Tibial nerve (tissue), 4 donors: ENCODE measurements at regions not wholly inside any gene's neighbourhood (a gene's known extent, or its start where the extent isn't known, plus 50 kb on each side); places are given as distances from the start of the nearest gene placed in this dataset.

Experiments used
- DNase-seq, 2 donors: peaks; one replicate each; pipeline ENCODE4 v3.0.0-alpha.2; 2019; ENCODE audit warnings: low spot score in 2 of 2
- H3K27ac ChIP-seq, 4 donors: fragments of 200-600 bp; sonication (generic) in 3 of 4; one replicate each; pipeline ENCODE4 v1.5.1; 2017 to 2019; ENCODE audit warnings: mild to moderate bottlenecking in 1 of 4
- H3K27me3 ChIP-seq, 2 donors: fragments of 200-600 bp; sonication (generic) in 1 of 2; one replicate each; pipeline versions ENCODE4 v1.5.1 to v1.6.0; 2017 to 2019
- H3K36me3 ChIP-seq, 3 donors: fragments of 200-600 bp; sonication (generic); one replicate each; pipeline ENCODE4 v1.5.1; 2018 to 2019
- H3K4me1 ChIP-seq, 4 donors: fragments of 200-600 bp; sonication (generic) in 3 of 4; one replicate each; pipeline ENCODE4 v1.5.1; 2017 to 2019
- H3K4me3 ChIP-seq, 4 donors: fragments of 200-600 bp; sonication (generic) in 3 of 4; one replicate each; pipeline ENCODE4 v1.5.1; 2017 to 2019; ENCODE audit warnings: mild to moderate bottlenecking in 1 of 4, moderate library complexity in 1 of 4
- H3K9me3 ChIP-seq, 4 donors: fragments of 200-600 bp; sonication (generic) in 3 of 4; one replicate each; pipeline ENCODE4 v1.5.1; 2017 to 2019
- EP300 ChIP-seq, 2 donors: sonication (generic); formaldehyde crosslinking; IDR thresholded peaks; one replicate each; pipeline ENCODE4 v1.6.1; 2017; ENCODE audit warnings: antibody characterized with exemption in 2 of 2, mild to moderate bottlenecking in 1 of 2
- POLR2A ChIP-seq, 2 donors: fragments of 450-650 bp; IDR thresholded peaks; one replicate each; pipeline ENCODE4 v1.6.1; 2017; ENCODE audit warnings: antibody characterized with exemption in 2 of 2, mild to moderate bottlenecking in 2 of 2, moderate library complexity in 2 of 2
- WGBS, 2 donors: methylation state at CpG; one replicate each; pipeline ENCODE4 v1.1.5; 2018; 5-methylcytosine and 5-hydroxymethylcytosine counted together
- TF ChIP-seq, protein P1 (sequence below), 5 experiments: fragments of 200-600 bp in 3 of 5; fragments of 450-650 bp in 2 of 5; sonication (generic) in 3 of 5; IDR thresholded peaks; one replicate each; pipeline ENCODE4 v1.5.1; 2016 to 2019; ENCODE audit warnings: antibody characterized with exemption in 5 of 5, mild to moderate bottlenecking in 3 of 5, moderate library complexity in 2 of 5

DNA sequence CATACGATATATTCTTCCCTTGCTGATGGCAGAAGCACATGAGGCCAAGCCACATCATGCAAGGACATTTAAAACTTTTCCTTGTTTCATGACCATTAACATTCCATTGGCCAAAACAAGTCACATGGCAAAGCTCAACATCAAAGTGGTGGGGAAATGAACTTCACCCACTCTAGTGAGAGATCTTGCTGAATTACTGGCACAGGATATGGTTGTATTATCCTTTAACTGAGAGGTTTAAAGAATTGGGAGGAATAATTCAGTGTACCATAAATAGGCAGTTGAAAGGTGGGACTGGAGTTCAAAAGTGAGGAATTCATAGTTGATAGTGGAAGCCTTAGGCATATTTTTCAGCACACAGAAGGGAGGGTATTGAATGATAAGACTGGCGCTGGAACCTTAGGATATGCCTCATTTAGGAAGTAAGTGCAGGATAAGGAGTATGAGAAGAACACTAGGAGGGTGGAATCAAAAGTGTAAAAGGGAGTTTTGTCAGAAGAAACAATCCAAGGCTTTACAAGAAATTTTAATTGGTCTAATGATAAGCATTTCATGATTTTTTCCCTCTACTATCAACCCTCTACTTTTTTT, 398.8 kb downstream of the C12orf75 start:
- H3K9me3 ChIP-seq, result no peaks in the 10 kb centered on the region
- 68 to 87% methylated on average over 2 of the region's 2 CpGs for WGBS, 2 donors
- no peaks in the 10 kb centered on the region for H3K36me3 ChIP-seq
- no peak for DNase-seq
- TF ChIP-seq POLR2A (IDR thresholded peaks at IDR 0.05) (no peak), EP300 (IDR thresholded peaks at IDR 0.05) (no peak)
- TF ChIP-seq, protein P1, sequence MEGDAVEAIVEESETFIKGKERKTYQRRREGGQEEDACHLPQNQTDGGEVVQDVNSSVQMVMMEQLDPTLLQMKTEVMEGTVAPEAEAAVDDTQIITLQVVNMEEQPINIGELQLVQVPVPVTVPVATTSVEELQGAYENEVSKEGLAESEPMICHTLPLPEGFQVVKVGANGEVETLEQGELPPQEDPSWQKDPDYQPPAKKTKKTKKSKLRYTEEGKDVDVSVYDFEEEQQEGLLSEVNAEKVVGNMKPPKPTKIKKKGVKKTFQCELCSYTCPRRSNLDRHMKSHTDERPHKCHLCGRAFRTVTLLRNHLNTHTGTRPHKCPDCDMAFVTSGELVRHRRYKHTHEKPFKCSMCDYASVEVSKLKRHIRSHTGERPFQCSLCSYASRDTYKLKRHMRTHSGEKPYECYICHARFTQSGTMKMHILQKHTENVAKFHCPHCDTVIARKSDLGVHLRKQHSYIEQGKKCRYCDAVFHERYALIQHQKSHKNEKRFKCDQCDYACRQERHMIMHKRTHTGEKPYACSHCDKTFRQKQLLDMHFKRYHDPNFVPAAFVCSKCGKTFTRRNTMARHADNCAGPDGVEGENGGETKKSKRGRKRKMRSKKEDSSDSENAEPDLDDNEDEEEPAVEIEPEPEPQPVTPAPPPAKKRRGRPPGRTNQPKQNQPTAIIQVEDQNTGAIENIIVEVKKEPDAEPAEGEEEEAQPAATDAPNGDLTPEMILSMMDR (IDR thresholded peaks at IDR 0.05), result no peak
- H3K27me3 ChIP-seq, result no peaks in the 10 kb centered on the region
- H3K4me1 ChIP-seq, result no peaks in the 10 kb centered on the region
- no peak overlapping the region for H3K4me3 ChIP-seq
- H3K27ac ChIP-seq, result no peak overlapping the region

DNA sequence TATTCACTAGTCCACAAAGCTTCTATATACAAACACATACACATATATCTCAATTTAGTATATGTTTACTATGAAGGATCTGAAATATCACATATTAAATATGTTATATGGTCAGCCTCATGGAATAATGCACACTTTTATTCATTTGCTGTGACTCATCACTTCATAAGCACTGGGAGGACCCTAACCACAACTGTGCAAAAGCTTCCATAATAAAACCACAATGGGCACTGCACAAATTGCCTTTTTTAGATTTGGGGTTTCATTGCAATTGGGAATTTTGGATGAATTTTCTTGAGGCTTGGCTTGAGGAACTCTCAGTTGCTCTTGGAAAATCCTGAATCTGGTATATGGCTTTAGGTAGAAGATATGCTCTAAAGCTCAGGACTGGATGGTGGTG, 399.4 kb downstream of the C12orf75 start:
- Histone ChIP-seq H3K4me1 (no peaks in the 10 kb centered on the region), H3K27me3 (no peaks in the 10 kb centered on the region), H3K9me3 (no peaks in the 10 kb centered on the region), H3K27ac (no peak overlapping the region), H3K36me3 (no peaks in the 10 kb centered on the region), H3K4me3 (no peak overlapping the region)
- no peak for DNase-seq
- TF ChIP-seq, protein P1 (IDR thresholded peaks at IDR 0.05), result no peak
- TF ChIP-seq EP300 (IDR thresholded peaks at IDR 0.05) (no peak), POLR2A (IDR thresholded peaks at IDR 0.05) (no peak)

DNA sequence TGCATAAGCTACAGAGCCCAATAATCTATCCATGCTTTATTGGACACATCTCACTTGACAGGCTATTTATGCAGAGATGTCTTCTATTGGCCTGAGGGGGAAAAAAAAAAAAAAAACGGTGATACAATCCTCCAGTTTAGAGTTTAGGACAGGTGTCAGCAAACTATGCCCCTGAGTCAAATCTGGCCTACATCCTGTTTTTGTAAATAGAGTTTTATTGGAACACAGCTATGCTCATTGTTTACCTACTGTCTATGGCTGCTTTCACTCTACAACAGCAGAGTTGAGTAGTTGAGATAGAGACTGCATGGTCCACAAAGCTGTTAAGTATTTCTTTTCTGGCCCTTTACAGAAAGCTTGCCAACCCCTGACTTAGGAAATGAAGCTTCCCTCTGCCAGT, 403.1 kb downstream of the C12orf75 start:
- no peak overlapping the region for H3K27ac ChIP-seq
- H3K36me3 ChIP-seq, result no peaks in the 10 kb centered on the region
- 18 to 40% methylated on average over 1 of the region's 1 CpG for WGBS, 2 donors
- no peaks in the 10 kb centered on the region for H3K4me1 ChIP-seq
- H3K4me3 ChIP-seq, result no peak overlapping the region
- TF ChIP-seq POLR2A (IDR thresholded peaks at IDR 0.05), result no peak
- TF ChIP-seq EP300 (IDR thresholded peaks at IDR 0.05), result no peak
- TF ChIP-seq, protein P1 (IDR thresholded peaks at IDR 0.05), result no peak
- H3K27me3 ChIP-seq, result no peaks in the 10 kb centered on the region
- no peak for DNase-seq
- H3K9me3 ChIP-seq, result no peaks in the 10 kb centered on the region

DNA sequence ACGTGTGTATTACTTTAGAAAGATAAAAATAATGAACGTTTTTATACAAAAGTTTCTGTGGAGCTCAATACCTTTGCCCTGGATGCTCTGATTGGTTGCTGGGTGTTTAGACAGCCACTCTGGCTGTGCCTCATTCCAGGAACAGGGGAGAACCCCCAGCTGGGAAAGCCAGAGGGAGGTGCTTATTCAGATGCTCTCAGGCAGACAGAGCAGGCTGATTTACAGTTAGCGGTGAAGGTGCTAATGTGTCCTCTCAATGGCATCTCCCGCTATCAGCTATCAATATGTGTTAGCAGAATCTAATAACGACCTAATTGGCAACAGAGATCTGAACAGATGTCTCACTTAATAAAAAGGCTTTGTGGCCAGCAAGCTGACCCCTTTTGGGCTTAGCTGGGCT, 402.3 kb downstream of the NUAK1 start:
- no peak overlapping the region for H3K4me3 ChIP-seq
- no peaks in the 10 kb centered on the region for H3K9me3 ChIP-seq
- TF ChIP-seq, protein P1 (IDR thresholded peaks at IDR 0.05), result no peak
- no peak for TF ChIP-seq EP300 (IDR thresholded peaks at IDR 0.05)
- H3K27ac ChIP-seq, result peak overlapping the region in 1 of 4 donors; percentile 32
- WGBS, 2 donors, result 70 to 73% methylated on average over 5 of the region's 5 CpGs
- no peaks in the 10 kb centered on the region for H3K36me3 ChIP-seq
- H3K27me3 ChIP-seq, result no peaks in the 10 kb centered on the region
- peaks cover 0 to 7% (median 6%) of the 10 kb centered on the region in 4 donors for H3K4me1 ChIP-seq
- no peak for DNase-seq

DNA sequence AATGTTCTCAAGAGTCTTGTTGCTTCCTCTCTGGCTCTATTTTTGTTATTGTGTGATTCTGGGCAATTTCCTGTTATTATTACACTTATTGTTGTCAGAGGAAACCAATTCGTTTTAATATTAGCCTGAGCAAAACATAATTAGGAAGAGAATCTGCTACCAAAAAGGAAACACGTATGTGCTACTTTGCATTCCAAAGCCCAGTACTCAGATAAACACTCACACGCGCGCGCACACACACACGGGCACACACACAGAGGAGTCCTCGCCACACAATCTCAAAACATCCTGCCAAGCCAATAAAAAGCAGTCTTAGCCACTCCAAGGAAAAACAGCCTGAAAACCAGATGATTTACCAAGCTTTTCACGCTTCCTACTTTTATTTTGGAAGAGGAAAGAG, 400.7 kb downstream of the NUAK1 start:
- Histone ChIP-seq H3K27ac (peak overlapping the region in 1 of 4 donors; percentile 64), H3K4me3 (no peak overlapping the region), H3K9me3 (no peaks in the 10 kb centered on the region), H3K36me3 (no peaks in the 10 kb centered on the region), H3K4me1 (peaks cover 0 to 10% (median 7%) of the 10 kb centered on the region in 4 donors), H3K27me3 (no peaks in the 10 kb centered on the region)
- 58 to 60% methylated on average over 9 of the region's 9 CpGs for WGBS, 2 donors
- peak in 1 of 2 donors; percentile 11 for DNase-seq
- TF ChIP-seq EP300 (IDR thresholded peaks at IDR 0.05), result peak in 1 of 2 donors; percentile 32
- TF ChIP-seq, protein P1 (IDR thresholded peaks at IDR 0.05), result no peak
